GM19372 (cell line): ENCODE measurements at regions not wholly inside any gene's neighbourhood (a gene's known extent, or its start where the extent isn't known, plus 50 kb on each side); places are given as distances from the start of the nearest gene placed in this dataset.
"Not testable (repeated sequence)": the region's sequence is repeated elsewhere in the genome, so short reads cannot be mapped to it uniquely, and the experiment has no call there.

Experiments
- ATAC-seq: cut with Tn5 transposase; IDR thresholded peaks from one replicate; pipeline ENCODE4 v1.9.1; 2021; ENCODE audit warnings: mild to moderate bottlenecking, low read depth, moderate library complexity; ENCODE audit not compliant: unreplicated experiment

- ATAC-seq = not testable (repeated sequence)
Observed at GRCh38 chr6:75031102-75031501, 174.8 kb downstream of the COL12A1 start.

- ATAC-seq = no peak
Observed at GRCh38 chr6:75029333-75029732, 176.5 kb downstream of the COL12A1 start.

- ATAC-seq = no peak
Observed at GRCh38 chr6:75025371-75025770, 180.5 kb downstream of the COL12A1 start.

- no peak for ATAC-seq
Observed at GRCh38 chr6:75024828-75025227, 181.0 kb downstream of the COL12A1 start.

GRCh38 chr6:75023634-75024033, 182.2 kb downstream of the COL12A1 start:
- ATAC-seq = no peak

- ATAC-seq = no peak
Observed at GRCh38 chr6:75020971-75021370, 184.9 kb downstream of the COL12A1 start.

GRCh38 chr6:75020376-75020775, 185.5 kb downstream of the COL12A1 start:
- no peak for ATAC-seq

GRCh38 chr6:75012018-75012417, 193.8 kb downstream of the COL12A1 start:
- ATAC-seq = no peak

GRCh38 chr6:75003984-75004383, 201.9 kb downstream of the COL12A1 start:
- ATAC-seq = not testable (repeated sequence)

GRCh38 chr6:74997646-74998045, 208.2 kb downstream of the COL12A1 start:
- ATAC-seq = no peak

- ATAC-seq = no peak
Observed at GRCh38 chr6:74993136-74993535, 212.7 kb downstream of the COL12A1 start.

GRCh38 chr6:74991573-74992332, 214.1 kb downstream of the COL12A1 start:
- ATAC-seq = no peak

- no peak for ATAC-seq
Observed at GRCh38 chr6:74979065-74979766, 226.6 kb downstream of the COL12A1 start.

- no peak for ATAC-seq
Observed at GRCh38 chr6:74976701-74977100, 229.2 kb downstream of the COL12A1 start.

- ATAC-seq = no peak
Observed at GRCh38 chr6:74976026-74976425, 229.8 kb downstream of the COL12A1 start.

- ATAC-seq = no peak
Observed at GRCh38 chr6:74973591-74973990, 232.3 kb downstream of the COL12A1 start.

- ATAC-seq = no peak
Observed at GRCh38 chr6:74971633-74972032, 234.2 kb downstream of the COL12A1 start.

- no peak for ATAC-seq
Observed at GRCh38 chr6:74969591-74970267, 236.1 kb downstream of the COL12A1 start.

- no peak for ATAC-seq
Observed at GRCh38 chr6:74967821-74968220, 238.0 kb downstream of the COL12A1 start.

GRCh38 chr6:74966712-74967111, 239.1 kb downstream of the COL12A1 start:
- no peak for ATAC-seq

- no peak for ATAC-seq
Observed at GRCh38 chr6:74964871-74965441, 240.9 kb downstream of the COL12A1 start.
